HG03469 (cell line): ENCODE measurements at regions not wholly inside any gene's neighbourhood (a gene's known extent, or its start where the extent isn't known, plus 50 kb on each side); places are given as distances from the start of the nearest gene placed in this dataset.

Source experiments
- ATAC-seq: cut with Tn5 transposase; IDR thresholded peaks from one replicate; pipeline ENCODE4 v1.9.1; 2021; ENCODE audit warnings: mild to moderate bottlenecking, moderate library complexity, moderate number of reproducible peaks; ENCODE audit not compliant: unreplicated experiment

GRCh38 chr3:40642812-40643211, 118.1 kb downstream of the ZNF621 start:
- no peak for ATAC-seq

GRCh38 chr3:40645883-40646282, 121.1 kb downstream of the ZNF621 start:
- no peak for ATAC-seq

- no peak for ATAC-seq
These were observed 124.6 kb downstream of the ZNF621 start for GRCh38 chr3:40649346-40649745.

- no peak for ATAC-seq
These were observed 127.3 kb downstream of the ZNF621 start for GRCh38 chr3:40652072-40652471.

GRCh38 chr3:40653001-40653400, 128.2 kb downstream of the ZNF621 start:
- no peak for ATAC-seq

GRCh38 chr3:40653878-40654277, 129.1 kb downstream of the ZNF621 start:
- no peak for ATAC-seq

GRCh38 chr3:40655551-40655950, 130.8 kb downstream of the ZNF621 start:
- no peak for ATAC-seq

- no peak for ATAC-seq
These were observed 132.9 kb downstream of the ZNF621 start for GRCh38 chr3:40657623-40658022.

- ATAC-seq = no peak
These were observed 133.5 kb downstream of the ZNF621 start for GRCh38 chr3:40658305-40658704.

- ATAC-seq = no peak
These were observed 135.8 kb downstream of the ZNF621 start for GRCh38 chr3:40660554-40660953.

- ATAC-seq = no peak
These were observed 136.5 kb downstream of the ZNF621 start for GRCh38 chr3:40661284-40661683.

GRCh38 chr3:40663280-40663679, 138.5 kb downstream of the ZNF621 start:
- ATAC-seq = no peak

- no peak for ATAC-seq
These were observed 144.4 kb downstream of the ZNF621 start for GRCh38 chr3:40669176-40669575.

GRCh38 chr3:40672861-40673260, 148.1 kb downstream of the ZNF621 start:
- no peak for ATAC-seq

- no peak for ATAC-seq
These were observed 152.6 kb downstream of the ZNF621 start for GRCh38 chr3:40677321-40677720.

GRCh38 chr3:40677749-40678148, 153.0 kb downstream of the ZNF621 start:
- no peak for ATAC-seq

GRCh38 chr3:40679290-40679689, 154.5 kb downstream of the ZNF621 start:
- ATAC-seq = no peak

GRCh38 chr3:40680685-40681657, 156.2 kb downstream of the ZNF621 start:
- ATAC-seq = no peak

- ATAC-seq = no peak
These were observed 156.9 kb downstream of the ZNF621 start for GRCh38 chr3:40681658-40682055.

- no peak for ATAC-seq
These were observed 165.1 kb downstream of the ZNF621 start for GRCh38 chr3:40689837-40690236.

GRCh38 chr3:40690749-40691451, 166.1 kb downstream of the ZNF621 start:
- ATAC-seq = no peak

- ATAC-seq = no peak
These were observed 166.7 kb downstream of the ZNF621 start for GRCh38 chr3:40691452-40691861.
